ENCODE measurements at regions not wholly inside any gene's neighbourhood (a gene's known extent, or its start where the extent isn't known, plus 50 kb on each side); places are given as distances from the start of the nearest gene placed in this dataset.

DNA sequence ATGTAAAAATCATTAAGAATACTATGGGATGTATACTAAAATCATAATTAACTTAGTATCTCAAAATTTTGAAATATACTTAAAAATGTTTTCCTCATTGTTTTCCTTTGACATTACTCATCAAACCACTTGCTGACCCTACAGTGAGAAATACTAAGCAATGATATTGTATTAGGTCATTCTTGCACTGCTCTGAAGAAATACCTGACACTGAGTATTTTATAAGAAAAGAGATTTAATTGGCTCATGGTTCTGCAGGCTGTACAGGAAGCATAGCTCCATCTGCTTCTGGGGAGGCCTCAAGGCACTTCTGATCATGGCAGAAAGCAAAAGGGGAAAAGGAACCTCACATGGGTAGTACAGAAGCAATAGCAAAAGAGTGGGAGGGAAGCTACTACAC, 950.9 kb upstream of the CHORDC1 start:
- no peaks in the 10 kb centered on the region for H3K9me3 ChIP-seq (ENCODE audit: control insufficient read depth, insufficient read depth, low read length)
- no peaks in the 10 kb centered on the region for H4K20me1 ChIP-seq (ENCODE audit: control insufficient read depth, insufficient read depth, low read depth, low read length)
- no peak overlapping the region for H3K4me2 ChIP-seq (ENCODE audit: low read length)
- H3K4me3 ChIP-seq (ENCODE audit: low read length), result no peak overlapping the region
- no peaks in the 10 kb centered on the region for H3K79me2 ChIP-seq (ENCODE audit: control insufficient read depth, low read length)
- no peaks in the 10 kb centered on the region for H3F3A ChIP-seq (ENCODE audit: control insufficient read depth, insufficient read depth)
- no peaks in the 10 kb centered on the region for H3K9me2 ChIP-seq (replicated peaks; ENCODE audit: control insufficient read depth, low read length)
- TF ChIP-seq, protein P1, sequence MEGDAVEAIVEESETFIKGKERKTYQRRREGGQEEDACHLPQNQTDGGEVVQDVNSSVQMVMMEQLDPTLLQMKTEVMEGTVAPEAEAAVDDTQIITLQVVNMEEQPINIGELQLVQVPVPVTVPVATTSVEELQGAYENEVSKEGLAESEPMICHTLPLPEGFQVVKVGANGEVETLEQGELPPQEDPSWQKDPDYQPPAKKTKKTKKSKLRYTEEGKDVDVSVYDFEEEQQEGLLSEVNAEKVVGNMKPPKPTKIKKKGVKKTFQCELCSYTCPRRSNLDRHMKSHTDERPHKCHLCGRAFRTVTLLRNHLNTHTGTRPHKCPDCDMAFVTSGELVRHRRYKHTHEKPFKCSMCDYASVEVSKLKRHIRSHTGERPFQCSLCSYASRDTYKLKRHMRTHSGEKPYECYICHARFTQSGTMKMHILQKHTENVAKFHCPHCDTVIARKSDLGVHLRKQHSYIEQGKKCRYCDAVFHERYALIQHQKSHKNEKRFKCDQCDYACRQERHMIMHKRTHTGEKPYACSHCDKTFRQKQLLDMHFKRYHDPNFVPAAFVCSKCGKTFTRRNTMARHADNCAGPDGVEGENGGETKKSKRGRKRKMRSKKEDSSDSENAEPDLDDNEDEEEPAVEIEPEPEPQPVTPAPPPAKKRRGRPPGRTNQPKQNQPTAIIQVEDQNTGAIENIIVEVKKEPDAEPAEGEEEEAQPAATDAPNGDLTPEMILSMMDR (IDR thresholded peaks at IDR 0.05; ENCODE audit: low read depth, low read length, poor library complexity, severe bottlenecking), result no peak
- no peak for TF ChIP-seq EZH2phosphoT487 (IDR thresholded peaks at IDR 0.05; ENCODE audit: borderline replicate concordance, low read length)
- no peaks in the 10 kb centered on the region for H3K36me3 ChIP-seq (ENCODE audit: control insufficient read depth, low read length)
- H3K4me1 ChIP-seq (ENCODE audit: control insufficient read depth, low read length), result no peaks in the 10 kb centered on the region
- no peaks in the 10 kb centered on the region for H3K27me3 ChIP-seq (ENCODE audit: control insufficient read depth, low read length)
- no peak overlapping the region for H3K27ac ChIP-seq (ENCODE audit: low read depth, low read length)

DNA sequence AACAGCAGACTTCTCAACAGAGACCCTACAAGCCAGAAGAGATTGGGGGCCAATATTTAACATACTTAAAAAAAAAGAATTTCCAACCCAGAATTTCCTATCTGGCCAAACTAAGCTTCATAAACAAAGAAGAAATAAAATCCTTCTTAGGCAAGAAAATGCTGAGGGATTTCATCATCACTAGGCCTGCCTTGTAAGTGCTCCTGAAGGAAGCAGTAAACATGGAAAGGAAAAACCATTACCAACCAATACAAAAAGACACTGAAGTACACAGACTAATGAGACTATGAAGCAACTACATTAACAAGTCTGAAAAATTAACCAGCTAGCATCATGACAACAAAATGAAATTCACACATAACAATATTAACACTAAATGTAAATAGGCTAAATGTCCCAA, 947.9 kb upstream of the CHORDC1 start:
- H3K9me3 ChIP-seq (ENCODE audit: control insufficient read depth, insufficient read depth, low read length), result no peaks in the 10 kb centered on the region
- H4K20me1 ChIP-seq (ENCODE audit: control insufficient read depth, insufficient read depth, low read depth, low read length), result no peaks in the 10 kb centered on the region
- H3K9me2 ChIP-seq (replicated peaks; ENCODE audit: control insufficient read depth, low read length), result no peaks in the 10 kb centered on the region
- no peaks in the 10 kb centered on the region for H3K4me1 ChIP-seq (ENCODE audit: control insufficient read depth, low read length)
- no peaks in the 10 kb centered on the region for H3K79me2 ChIP-seq (ENCODE audit: control insufficient read depth, low read length)
- H3K27me3 ChIP-seq (ENCODE audit: control insufficient read depth, low read length), result no peaks in the 10 kb centered on the region
- no peak overlapping the region for H3K4me2 ChIP-seq (ENCODE audit: low read length)
- no peaks in the 10 kb centered on the region for H3K36me3 ChIP-seq (ENCODE audit: control insufficient read depth, low read length)
- H3K27ac ChIP-seq (ENCODE audit: low read depth, low read length), result no peak overlapping the region
- no peaks in the 10 kb centered on the region for H3F3A ChIP-seq (ENCODE audit: control insufficient read depth, insufficient read depth)
- TF ChIP-seq, protein P1 (IDR thresholded peaks at IDR 0.05; ENCODE audit: low read depth, low read length, poor library complexity, severe bottlenecking), result no peak
- no peak for TF ChIP-seq EZH2phosphoT487 (IDR thresholded peaks at IDR 0.05; ENCODE audit: borderline replicate concordance, low read length)
- H3K4me3 ChIP-seq (ENCODE audit: low read length), result no peak overlapping the region

DNA sequence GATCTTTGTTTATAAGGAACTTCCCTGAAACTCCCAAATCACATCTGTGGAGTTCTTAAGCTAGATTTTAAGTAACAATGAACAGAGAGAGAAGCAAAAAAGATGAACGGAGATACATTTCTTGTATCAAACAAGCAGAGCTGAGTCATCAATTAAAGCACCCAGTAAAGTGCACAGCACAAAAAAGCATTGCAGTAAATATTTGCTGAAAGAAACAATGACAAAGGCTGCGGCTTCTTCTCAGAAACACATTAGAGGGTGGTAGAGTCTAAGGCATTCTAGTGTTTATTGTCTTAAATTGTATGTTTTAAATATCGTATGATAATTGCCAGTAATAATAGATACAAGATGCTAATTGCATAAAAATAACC, 941.6 kb upstream of the CHORDC1 start:
- Histone ChIP-seq H3K4me3 (ENCODE audit: low read length) (no peak overlapping the region), H3K9me2 (replicated peaks; ENCODE audit: control insufficient read depth, low read length) (no peaks in the 10 kb centered on the region), H3K4me2 (ENCODE audit: low read length) (no peak overlapping the region), H3K27me3 (ENCODE audit: control insufficient read depth, low read length) (no peaks in the 10 kb centered on the region), H3F3A (ENCODE audit: control insufficient read depth, insufficient read depth) (no peaks in the 10 kb centered on the region), H3K9me3 (ENCODE audit: control insufficient read depth, insufficient read depth, low read length) (no peaks in the 10 kb centered on the region), H3K4me1 (ENCODE audit: control insufficient read depth, low read length) (no peaks in the 10 kb centered on the region), H3K36me3 (ENCODE audit: control insufficient read depth, low read length) (no peaks in the 10 kb centered on the region), H4K20me1 (ENCODE audit: control insufficient read depth, insufficient read depth, low read depth, low read length) (no peaks in the 10 kb centered on the region), H3K27ac (ENCODE audit: low read depth, low read length) (no peak overlapping the region), H3K79me2 (ENCODE audit: control insufficient read depth, low read length) (no peaks in the 10 kb centered on the region)
- TF ChIP-seq, protein P1 (IDR thresholded peaks at IDR 0.05; ENCODE audit: low read depth, low read length, poor library complexity, severe bottlenecking), result no peak
- no peak for TF ChIP-seq EZH2phosphoT487 (IDR thresholded peaks at IDR 0.05; ENCODE audit: borderline replicate concordance, low read length)

Data from DOHH2 (cell line).